GM13977 (cell line): ENCODE measurements at regions not wholly inside any gene's neighbourhood (a gene's known extent, or its start where the extent isn't known, plus 50 kb on each side); places are given as distances from the start of the nearest gene placed in this dataset.

Experiments
- DNase-seq: peaks from one replicate; pipeline ENCODE4 v3.0.0; 2012; ENCODE audit warnings: low spot score
- CTCF ChIP-seq: IDR thresholded peaks from 2 replicates; pipeline ENCODE4 v1.5.1; 2012; ENCODE audit warnings: mild to moderate bottlenecking, control low read depth; ENCODE audit not compliant: insufficient read depth; ENCODE audit errors: extremely low read depth, missing control alignments
- in situ Hi-C: fragments of 300-500 bp; cut with MboI; formaldehyde crosslinking; loops from one replicate; pipeline ENCODE4 v1.12.0; 2022; ENCODE audit warnings: low sequenced_read_pairs, low pct_unique_long_range_greater_than_20kb, mixed read lengths, inconsistent platforms; ENCODE audit not compliant: unreplicated experiment

- TF ChIP-seq CTCF: no peak
- in situ Hi-C loops: loop anchor here (25.0 kb wide), 2 partner anchors 106 to 444 kb away; no protein-coding TSS in a partner anchor
- DNase-seq: no peak
These were observed 285.4 kb upstream of the MGAT5 start for GRCh38 chr2:133968446-133968845.

- no peak for DNase-seq
- no peak for TF ChIP-seq CTCF
- in situ Hi-C loops: loop anchor here (25.0 kb wide), 2 partner anchors 108 to 442 kb away; no protein-coding TSS in a partner anchor
These were observed 283.2 kb upstream of the MGAT5 start for GRCh38 chr2:133970641-133971040.

GRCh38 chr2:133972297-133972696 is 281.6 kb upstream of the MGAT5 start:
- no peak for DNase-seq
- in situ Hi-C loops: loop anchor here (25.0 kb wide), 2 partner anchors 110 to 440 kb away; no protein-coding TSS in a partner anchor
- TF ChIP-seq CTCF: no peak

GRCh38 chr2:133972786-133973185 is 281.1 kb upstream of the MGAT5 start:
- in situ Hi-C loops: loop anchor here (25.0 kb wide), 2 partner anchors 110 to 440 kb away; no protein-coding TSS in a partner anchor
- no peak for TF ChIP-seq CTCF
- DNase-seq: no peak

- no peak for DNase-seq
- in situ Hi-C loops: loop anchor here (25.0 kb wide), 2 partner anchors 112 to 438 kb away; no protein-coding TSS in a partner anchor
- no peak for TF ChIP-seq CTCF
These were observed 279.5 kb upstream of the MGAT5 start for GRCh38 chr2:133974353-133974752.

GRCh38 chr2:133975135-133975534 is 278.7 kb upstream of the MGAT5 start:
- no peak for TF ChIP-seq CTCF
- in situ Hi-C loops: no loop called here
- no peak for DNase-seq
